HEK293 (cell line): ENCODE measurements at regions not wholly inside any gene's neighbourhood (a gene's known extent, or its start where the extent isn't known, plus 50 kb on each side); places are given as distances from the start of the nearest gene placed in this dataset.

Source experiments
- BCL11A ChIP-seq: fragments of 450-650 bp; formaldehyde crosslinking; IDR thresholded peaks from 2 replicates; pipeline ENCODE4 v1.5.1; 2016; ENCODE audit warnings: low read depth, missing biosample characterization, missing genetic modification characterization
- KLF10 ChIP-seq: fragments of 450-650 bp; IDR thresholded peaks from 2 replicates; pipeline ENCODE4 v1.5.1; 2018; ENCODE audit warnings: missing biosample characterization, mild to moderate bottlenecking, missing genetic modification characterization
- ZNF24 ChIP-seq: fragments of 450-650 bp; formaldehyde crosslinking; IDR thresholded peaks from 2 replicates; pipeline ENCODE4 v1.5.1; 2016; ENCODE audit warnings: missing biosample characterization, missing genetic modification characterization
- ZNF473 ChIP-seq: fragments of 450-650 bp; formaldehyde crosslinking; IDR thresholded peaks from 2 replicates; pipeline ENCODE4 v1.5.1; 2017; ENCODE audit warnings: missing biosample characterization, missing genetic modification characterization
- ZNF777 ChIP-seq: fragments of 450-650 bp; formaldehyde crosslinking; IDR thresholded peaks from 2 replicates; pipeline ENCODE4 v1.5.1; 2017; ENCODE audit warnings: missing biosample characterization, missing genetic modification characterization, borderline replicate concordance
- TF ChIP-seq, protein P1 (sequence below): fragments of 450-650 bp; formaldehyde crosslinking; IDR thresholded peaks from 2 replicates; pipeline ENCODE4 v1.5.1; 2016; ENCODE audit warnings: missing biosample characterization, missing genetic modification characterization
- TF ChIP-seq, protein P2 (sequence below): IDR thresholded peaks from 2 replicates; pipeline ENCODE4 v1.6.1; 2011; ENCODE audit warnings: mild to moderate bottlenecking, low read depth, low read length, borderline replicate concordance
- TF ChIP-seq, protein P3 (sequence below): fragments of 450-650 bp; formaldehyde crosslinking; IDR thresholded peaks from 2 replicates; pipeline ENCODE4 v1.5.1; 2016; ENCODE audit warnings: missing biosample characterization, missing genetic modification characterization, borderline replicate concordance

DNA sequence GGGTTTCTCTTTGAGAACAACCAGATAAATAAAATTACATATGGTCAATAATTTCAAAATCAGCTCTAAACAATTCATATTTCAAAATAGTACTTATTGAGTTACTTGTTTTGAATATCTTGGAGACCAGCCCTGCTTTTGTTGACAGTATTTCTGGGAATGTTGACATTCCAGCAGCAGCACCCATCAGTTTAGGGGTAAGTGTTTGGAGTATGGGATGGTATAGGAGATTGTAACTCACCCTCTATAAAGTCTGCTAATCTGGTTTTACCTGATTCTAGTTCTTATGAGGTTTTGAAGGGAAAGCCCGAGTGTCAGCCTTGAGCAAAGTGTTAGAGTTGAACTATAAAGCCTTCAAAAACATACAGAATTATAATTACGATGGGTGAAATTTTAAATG lies 139.2 kb upstream of the ANKRD50 start:
- TF ChIP-seq, protein P1, sequence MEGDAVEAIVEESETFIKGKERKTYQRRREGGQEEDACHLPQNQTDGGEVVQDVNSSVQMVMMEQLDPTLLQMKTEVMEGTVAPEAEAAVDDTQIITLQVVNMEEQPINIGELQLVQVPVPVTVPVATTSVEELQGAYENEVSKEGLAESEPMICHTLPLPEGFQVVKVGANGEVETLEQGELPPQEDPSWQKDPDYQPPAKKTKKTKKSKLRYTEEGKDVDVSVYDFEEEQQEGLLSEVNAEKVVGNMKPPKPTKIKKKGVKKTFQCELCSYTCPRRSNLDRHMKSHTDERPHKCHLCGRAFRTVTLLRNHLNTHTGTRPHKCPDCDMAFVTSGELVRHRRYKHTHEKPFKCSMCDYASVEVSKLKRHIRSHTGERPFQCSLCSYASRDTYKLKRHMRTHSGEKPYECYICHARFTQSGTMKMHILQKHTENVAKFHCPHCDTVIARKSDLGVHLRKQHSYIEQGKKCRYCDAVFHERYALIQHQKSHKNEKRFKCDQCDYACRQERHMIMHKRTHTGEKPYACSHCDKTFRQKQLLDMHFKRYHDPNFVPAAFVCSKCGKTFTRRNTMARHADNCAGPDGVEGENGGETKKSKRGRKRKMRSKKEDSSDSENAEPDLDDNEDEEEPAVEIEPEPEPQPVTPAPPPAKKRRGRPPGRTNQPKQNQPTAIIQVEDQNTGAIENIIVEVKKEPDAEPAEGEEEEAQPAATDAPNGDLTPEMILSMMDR (tag by site-specific recombination) = no peak
- TF ChIP-seq ZNF473 (no peak), ZNF777 (tag by site-specific recombination) (no peak), KLF10 (no peak), BCL11A (tag by site-specific recombination) (no peak), ZNF24 (tag by site-specific recombination) (no peak)
- TF ChIP-seq, protein P2, sequence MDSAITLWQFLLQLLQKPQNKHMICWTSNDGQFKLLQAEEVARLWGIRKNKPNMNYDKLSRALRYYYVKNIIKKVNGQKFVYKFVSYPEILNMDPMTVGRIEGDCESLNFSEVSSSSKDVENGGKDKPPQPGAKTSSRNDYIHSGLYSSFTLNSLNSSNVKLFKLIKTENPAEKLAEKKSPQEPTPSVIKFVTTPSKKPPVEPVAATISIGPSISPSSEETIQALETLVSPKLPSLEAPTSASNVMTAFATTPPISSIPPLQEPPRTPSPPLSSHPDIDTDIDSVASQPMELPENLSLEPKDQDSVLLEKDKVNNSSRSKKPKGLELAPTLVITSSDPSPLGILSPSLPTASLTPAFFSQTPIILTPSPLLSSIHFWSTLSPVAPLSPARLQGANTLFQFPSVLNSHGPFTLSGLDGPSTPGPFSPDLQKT = no peak
- TF ChIP-seq, protein P3, sequence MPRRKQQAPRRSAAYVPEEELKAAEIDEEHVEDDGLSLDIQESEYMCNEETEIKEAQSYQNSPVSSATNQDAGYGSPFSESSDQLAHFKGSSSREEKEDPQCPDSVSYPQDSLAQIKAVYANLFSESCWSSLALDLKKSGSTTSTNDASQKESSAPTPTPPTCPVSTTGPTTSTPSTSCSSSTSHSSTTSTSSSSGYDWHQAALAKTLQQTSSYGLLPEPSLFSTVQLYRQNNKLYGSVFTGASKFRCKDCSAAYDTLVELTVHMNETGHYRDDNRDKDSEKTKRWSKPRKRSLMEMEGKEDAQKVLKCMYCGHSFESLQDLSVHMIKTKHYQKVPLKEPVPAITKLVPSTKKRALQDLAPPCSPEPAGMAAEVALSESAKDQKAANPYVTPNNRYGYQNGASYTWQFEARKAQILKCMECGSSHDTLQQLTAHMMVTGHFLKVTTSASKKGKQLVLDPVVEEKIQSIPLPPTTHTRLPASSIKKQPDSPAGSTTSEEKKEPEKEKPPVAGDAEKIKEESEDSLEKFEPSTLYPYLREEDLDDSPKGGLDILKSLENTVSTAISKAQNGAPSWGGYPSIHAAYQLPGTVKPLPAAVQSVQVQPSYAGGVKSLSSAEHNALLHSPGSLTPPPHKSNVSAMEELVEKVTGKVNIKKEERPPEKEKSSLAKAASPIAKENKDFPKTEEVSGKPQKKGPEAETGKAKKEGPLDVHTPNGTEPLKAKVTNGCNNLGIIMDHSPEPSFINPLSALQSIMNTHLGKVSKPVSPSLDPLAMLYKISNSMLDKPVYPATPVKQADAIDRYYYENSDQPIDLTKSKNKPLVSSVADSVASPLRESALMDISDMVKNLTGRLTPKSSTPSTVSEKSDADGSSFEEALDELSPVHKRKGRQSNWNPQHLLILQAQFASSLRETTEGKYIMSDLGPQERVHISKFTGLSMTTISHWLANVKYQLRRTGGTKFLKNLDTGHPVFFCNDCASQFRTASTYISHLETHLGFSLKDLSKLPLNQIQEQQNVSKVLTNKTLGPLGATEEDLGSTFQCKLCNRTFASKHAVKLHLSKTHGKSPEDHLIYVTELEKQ (tag by site-specific recombination) = no peak
